Parathyroid adenoma (tissue), 2 donors: ENCODE measurements at regions not wholly inside any gene's neighbourhood (a gene's known extent, or its start where the extent isn't known, plus 50 kb on each side); places are given as distances from the start of the nearest gene placed in this dataset.
"Not testable (repeated sequence)": the region's sequence is repeated elsewhere in the genome, so short reads cannot be mapped to it uniquely, and the experiment has no call there.

ENCODE experiments used
- H2AFZ ChIP-seq: fragments of 300-600 bp; sonication (generic); one replicate; pipeline ENCODE4 v1.7.0; 2017; ENCODE audit warnings: antibody characterized with exemption, mild to moderate bottlenecking
- H3K27ac ChIP-seq: fragments of 300-600 bp; sonication (generic); one replicate; pipeline ENCODE4 v1.7.0; 2017
- H3K27me3 ChIP-seq: fragments of 300-600 bp; sonication (generic); one replicate; pipeline ENCODE4 v1.7.0; 2017; ENCODE audit warnings: low read length; ENCODE audit not compliant: control insufficient read depth, insufficient read depth
- H3K36me3 ChIP-seq: fragments of 300-600 bp; sonication (generic); one replicate; pipeline ENCODE4 v1.7.0; 2017; ENCODE audit warnings: low read length; ENCODE audit not compliant: control insufficient read depth, insufficient read depth
- H3K4me1 ChIP-seq: fragments of 300-600 bp; sonication (generic); one replicate; pipeline ENCODE4 v1.7.0; 2017; ENCODE audit warnings: control low read depth
- H3K4me2 ChIP-seq: fragments of 300-600 bp; sonication (generic); one replicate; pipeline ENCODE4 v1.7.0; 2017; ENCODE audit warnings: low read length
- H3K4me3 ChIP-seq: fragments of 300-600 bp; sonication (generic); one replicate; pipeline ENCODE4 v1.7.0; 2017; ENCODE audit warnings: low read depth, low read length
- H3K79me2 ChIP-seq: fragments of 300-600 bp; sonication (generic); one replicate; pipeline ENCODE4 v1.7.0; 2017; ENCODE audit warnings: control low read depth
- H3K9ac ChIP-seq: fragments of 300-600 bp; sonication (generic); one replicate; pipeline ENCODE4 v1.7.0; 2017; ENCODE audit warnings: mild to moderate bottlenecking
- H3K9me3 ChIP-seq: fragments of 300-600 bp; sonication (generic); one replicate; pipeline ENCODE4 v1.7.0; 2017; ENCODE audit warnings: low read length; ENCODE audit not compliant: control insufficient read depth
- CTCF ChIP-seq: fragments of 300-600 bp; sonication (generic); IDR thresholded peaks from one replicate; pipeline ENCODE4 v1.7.0; 2017; ENCODE audit warnings: antibody characterized with exemption, mild to moderate bottlenecking
- donor health status: primary hyperparathyroidism.

DNA sequence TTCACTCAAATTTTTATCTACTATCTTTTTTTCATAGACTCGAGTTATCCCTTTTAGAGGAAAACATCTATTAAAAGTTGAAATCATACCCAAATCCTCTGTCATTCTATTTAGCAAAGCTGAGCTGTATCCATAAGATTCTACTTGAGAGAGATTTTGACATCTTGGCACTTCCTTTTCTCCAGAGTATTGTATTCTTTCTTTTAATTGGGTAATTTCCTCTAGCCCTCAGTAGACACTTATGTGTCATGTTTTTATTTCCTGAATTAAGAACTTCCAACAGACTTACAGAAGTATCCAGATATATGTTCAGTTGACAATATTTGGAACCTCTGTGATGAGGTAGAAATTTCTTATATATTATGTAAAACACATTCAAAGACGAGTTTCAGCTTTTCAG lies 201.6 kb upstream of the NR3C2 start:
- H2AFZ ChIP-seq, result no peak overlapping the region
- H3K79me2 ChIP-seq, result no peaks in the 10 kb centered on the region
- TF ChIP-seq CTCF, result no peak
- no peak overlapping the region for H3K9ac ChIP-seq
- no peak overlapping the region for H3K4me3 ChIP-seq
- no peaks in the 10 kb centered on the region for H3K4me1 ChIP-seq
- H3K27me3 ChIP-seq, result no peaks in the 10 kb centered on the region
- H3K4me2 ChIP-seq, result no peak overlapping the region
- no peaks in the 10 kb centered on the region for H3K9me3 ChIP-seq
- H3K36me3 ChIP-seq, result no peaks in the 10 kb centered on the region
- H3K27ac ChIP-seq, result no peak overlapping the region

GRCh38 chr4:148642907-148643306 lies 200.7 kb upstream of the NR3C2 start:
- Histone ChIP-seq H3K4me3 (no peak overlapping the region), H3K4me1 (no peaks in the 10 kb centered on the region), H3K79me2 (no peaks in the 10 kb centered on the region), H3K36me3 (no peaks in the 10 kb centered on the region), H3K9ac (no peak overlapping the region), H3K4me2 (no peak overlapping the region), H3K27me3 (no peaks in the 10 kb centered on the region), H3K9me3 (no peaks in the 10 kb centered on the region), H2AFZ (no peak overlapping the region), H3K27ac (no peak overlapping the region)
- no peak for TF ChIP-seq CTCF

- not testable (repeated sequence) for H3K4me1 ChIP-seq, H3K27me3 ChIP-seq, H3K79me2 ChIP-seq, H3K36me3 ChIP-seq, H2AFZ ChIP-seq, H3K4me2 ChIP-seq, H3K4me3 ChIP-seq, H3K27ac ChIP-seq, H3K9me3 ChIP-seq, H3K9ac ChIP-seq
Observed at GRCh38 chr4:148638079-148638478, 195.9 kb upstream of the NR3C2 start.

DNA sequence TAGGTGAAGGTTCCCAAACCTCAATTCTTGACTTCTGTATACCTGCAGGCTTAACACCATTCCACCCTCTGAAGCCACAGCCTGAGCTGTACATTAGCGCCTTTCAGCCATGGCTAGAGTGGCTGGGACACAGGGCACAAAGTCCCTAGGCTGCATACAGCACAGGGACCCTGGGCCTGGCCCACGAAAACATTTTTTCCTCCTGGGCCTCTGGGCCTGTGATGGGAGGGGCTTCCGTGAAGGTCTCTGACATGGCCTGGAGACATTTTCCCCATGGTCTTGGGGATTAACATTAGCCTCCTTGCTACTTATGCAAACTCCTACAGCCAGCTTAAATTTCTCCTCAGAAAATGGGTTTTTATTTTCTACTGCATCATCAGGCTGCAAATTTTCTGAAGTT lies 195.2 kb upstream of the NR3C2 start:
- not testable (repeated sequence) for H3K9ac ChIP-seq, H3K79me2 ChIP-seq, H3K27ac ChIP-seq, H3K27me3 ChIP-seq, H3K36me3 ChIP-seq, H2AFZ ChIP-seq, H3K4me2 ChIP-seq, H3K4me1 ChIP-seq, H3K9me3 ChIP-seq, H3K4me3 ChIP-seq

DNA sequence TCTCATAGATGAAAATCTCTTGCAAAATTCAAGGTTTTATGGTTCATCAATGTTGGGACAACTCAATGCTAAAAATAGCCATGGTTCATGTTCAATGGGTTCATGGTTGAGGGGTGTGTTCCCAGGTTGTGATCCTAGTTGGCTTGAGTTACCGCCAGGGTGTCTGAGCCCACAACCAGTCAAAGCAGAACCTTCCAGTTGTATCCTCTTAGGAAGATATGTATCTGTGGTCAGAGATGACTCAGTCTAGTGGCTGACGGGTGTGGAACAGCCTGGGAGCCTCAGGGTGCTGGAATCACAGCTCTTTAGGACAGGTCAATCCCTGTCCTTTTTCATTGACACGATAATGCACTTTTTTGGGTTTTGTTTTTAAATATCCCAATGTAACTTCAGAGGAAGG lies 192.3 kb upstream of the NR3C2 start:
- no peaks in the 10 kb centered on the region for H3K27me3 ChIP-seq
- H3K4me1 ChIP-seq, result no peaks in the 10 kb centered on the region
- H3K36me3 ChIP-seq, result no peaks in the 10 kb centered on the region
- no peak overlapping the region for H3K4me2 ChIP-seq
- no peak overlapping the region for H3K27ac ChIP-seq
- no peak overlapping the region for H3K9ac ChIP-seq
- TF ChIP-seq CTCF, result no peak
- H2AFZ ChIP-seq, result no peak overlapping the region
- H3K9me3 ChIP-seq, result no peaks in the 10 kb centered on the region
- H3K4me3 ChIP-seq, result no peak overlapping the region
- H3K79me2 ChIP-seq, result no peaks in the 10 kb centered on the region

GRCh38 chr4:148633720-148634119 lies 191.5 kb upstream of the NR3C2 start:
- Histone ChIP-seq H3K79me2 (no peaks in the 10 kb centered on the region), H3K27me3 (no peaks in the 10 kb centered on the region), H2AFZ (no peak overlapping the region), H3K27ac (no peak overlapping the region), H3K9me3 (no peaks in the 10 kb centered on the region), H3K4me3 (no peak overlapping the region), H3K4me2 (no peak overlapping the region), H3K36me3 (no peaks in the 10 kb centered on the region), H3K9ac (no peak overlapping the region), H3K4me1 (no peaks in the 10 kb centered on the region)
- TF ChIP-seq CTCF, result no peak
